NCI-H187 (cell line): ENCODE measurements at regions not wholly inside any gene's neighbourhood (a gene's known extent, or its start where the extent isn't known, plus 50 kb on each side); places are given as distances from the start of the nearest gene placed in this dataset.

ENCODE experiments used
- DNase-seq, 2 experiments: peaks; one replicate each; lab custom pipeline; 2025; lab: John Stamatoyannopoulos, UW

- DNase-seq: no peak
Observed at GRCh38 chr2:48107326-48107925, 201.1 kb upstream of the FBXO11 start.

DNA sequence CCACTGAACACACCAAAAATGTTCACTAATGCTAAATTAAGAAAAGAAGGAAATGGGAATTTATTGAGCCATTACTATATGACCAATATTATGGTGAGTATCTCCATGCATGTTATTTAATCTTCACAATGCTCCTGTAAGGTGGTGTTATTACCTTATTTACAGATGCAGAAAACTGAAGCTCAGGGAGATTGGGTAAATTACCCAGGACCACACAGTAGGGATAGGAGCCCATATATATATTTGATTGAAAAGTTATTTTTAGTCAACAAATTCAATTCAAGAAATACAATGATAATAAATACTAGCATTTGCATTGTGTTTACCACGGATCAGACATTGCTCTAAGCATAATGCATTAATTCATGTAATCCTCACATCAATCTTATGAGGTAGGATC, 202.2 kb upstream of the FBXO11 start:
- no peak for DNase-seq

DNA sequence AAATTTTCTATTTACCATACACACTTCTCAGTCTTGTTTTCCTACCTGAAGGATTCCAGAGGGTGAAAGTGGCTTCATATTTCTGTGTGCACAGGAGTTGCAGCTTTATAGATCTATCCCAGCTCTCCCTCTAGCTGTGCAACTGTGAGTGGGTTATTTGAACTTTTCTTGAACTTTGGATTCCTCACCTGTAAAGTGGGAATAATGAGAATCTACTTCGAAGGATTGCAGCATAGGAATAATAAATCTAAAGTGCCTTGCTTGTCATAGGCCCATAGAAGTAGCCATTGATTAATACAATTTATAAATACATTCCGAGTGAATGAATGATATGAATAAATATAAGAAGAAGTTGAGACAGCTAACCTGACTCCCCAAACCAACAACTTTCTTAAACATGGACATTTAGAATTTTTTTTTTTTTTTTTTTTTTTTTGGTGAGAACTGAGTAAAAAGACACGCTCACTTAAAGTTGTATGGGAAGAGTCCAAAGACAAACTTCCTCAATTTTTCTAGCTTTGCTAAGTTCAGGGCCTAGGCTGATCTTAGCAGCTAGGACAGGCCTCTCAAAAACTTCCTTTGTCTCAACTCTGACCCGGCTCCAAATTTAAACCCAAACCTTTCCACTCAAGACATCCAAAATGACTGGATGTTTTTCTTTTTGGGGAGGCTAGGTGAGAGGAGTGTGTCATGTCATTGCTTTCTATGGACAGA, 203.3 kb upstream of the FBXO11 start:
- no peak for DNase-seq

- DNase-seq: no peak
Observed at GRCh38 chr2:48110492-48110891, 204.0 kb upstream of the FOXN2 start.

- DNase-seq: no peak
Observed at GRCh38 chr2:48112911-48113680, 201.4 kb upstream of the FOXN2 start.

GRCh38 chr2:48113767-48114166, 200.7 kb upstream of the FOXN2 start:
- DNase-seq: no peak

GRCh38 chr2:48114256-48114655, 200.2 kb upstream of the FOXN2 start:
- DNase-seq: no peak

GRCh38 chr2:48116497-48116896, 198.0 kb upstream of the FOXN2 start:
- no peak for DNase-seq

DNA sequence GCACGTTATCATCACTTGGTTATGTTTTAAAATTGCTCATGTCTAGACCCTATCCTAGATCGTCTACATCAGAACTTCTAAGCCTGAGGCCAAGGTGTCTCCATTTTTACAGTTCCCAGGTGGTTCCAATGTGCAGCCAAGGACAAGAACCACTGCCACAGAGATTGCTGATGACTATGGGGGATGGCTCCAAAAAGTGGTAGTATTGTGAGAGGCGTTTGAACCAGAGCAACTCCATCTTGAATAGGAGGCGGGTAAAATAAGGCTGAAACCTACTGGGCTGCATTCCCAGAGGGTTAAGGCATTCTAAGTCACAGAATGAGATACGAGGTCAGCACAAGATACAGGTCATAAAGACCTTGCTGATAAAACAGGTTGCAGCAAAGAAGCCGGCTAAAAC, 195.6 kb upstream of the FOXN2 start:
- no peak for DNase-seq

GRCh38 chr2:48120112-48120511, 194.4 kb upstream of the FOXN2 start:
- DNase-seq: no peak

- no peak for DNase-seq
Observed at GRCh38 chr2:48120759-48121242, 193.7 kb upstream of the FOXN2 start.

GRCh38 chr2:48122166-48122565, 192.3 kb upstream of the FOXN2 start:
- no peak for DNase-seq

- DNase-seq: no peak
Observed at GRCh38 chr2:48124592-48124991, 189.9 kb upstream of the FOXN2 start.

DNA sequence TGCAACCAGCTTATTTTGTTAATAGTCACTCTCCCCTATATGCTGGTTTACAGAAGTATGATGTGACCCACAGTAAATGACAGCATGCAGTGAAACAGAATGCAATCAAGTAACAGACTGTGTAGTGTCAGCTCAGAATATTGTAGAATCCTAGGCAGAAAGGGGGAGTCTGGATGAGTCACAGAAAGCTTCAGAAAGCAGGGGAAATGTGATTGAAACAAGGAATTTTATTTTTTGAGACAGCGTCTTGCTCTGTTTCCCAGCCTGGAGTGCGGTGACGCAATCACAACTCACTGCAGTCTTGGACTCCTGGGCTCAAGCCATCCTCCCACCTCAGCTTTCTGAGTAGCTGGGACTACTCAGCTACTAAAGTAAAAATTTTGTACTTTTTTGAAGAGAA, 188.3 kb upstream of the FOXN2 start:
- DNase-seq: no peak

DNA sequence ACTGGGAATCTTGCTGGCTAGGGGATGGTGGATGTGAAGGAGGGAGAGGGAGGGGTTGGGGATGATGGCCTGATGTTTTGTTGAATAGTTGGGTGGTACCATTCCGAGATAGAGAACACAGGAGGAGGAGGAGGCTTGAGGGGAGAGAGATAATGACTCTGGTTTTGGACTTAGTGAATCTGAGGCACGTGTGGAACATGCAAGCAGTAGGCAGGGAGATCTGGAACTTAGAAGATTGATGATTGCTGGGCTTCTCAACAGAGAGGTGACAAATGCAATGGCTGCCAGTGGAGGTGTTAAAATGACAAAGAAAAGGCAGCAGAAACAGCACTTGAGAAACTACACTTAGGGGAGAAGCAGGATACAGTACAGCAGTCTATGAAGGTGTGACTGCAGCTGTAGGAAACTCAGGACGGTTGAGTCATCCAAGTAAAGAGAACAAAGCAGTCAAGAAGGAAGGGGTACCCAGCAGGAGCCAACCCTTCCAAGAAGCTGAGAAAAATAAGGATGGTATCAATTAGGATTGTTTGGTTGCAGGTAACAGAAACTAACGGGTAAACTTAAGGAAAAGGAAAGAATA, 186.8 kb upstream of the FOXN2 start:
- no peak for DNase-seq

GRCh38 chr2:48129293-48129950, 185.1 kb upstream of the FOXN2 start:
- DNase-seq: no peak

DNA sequence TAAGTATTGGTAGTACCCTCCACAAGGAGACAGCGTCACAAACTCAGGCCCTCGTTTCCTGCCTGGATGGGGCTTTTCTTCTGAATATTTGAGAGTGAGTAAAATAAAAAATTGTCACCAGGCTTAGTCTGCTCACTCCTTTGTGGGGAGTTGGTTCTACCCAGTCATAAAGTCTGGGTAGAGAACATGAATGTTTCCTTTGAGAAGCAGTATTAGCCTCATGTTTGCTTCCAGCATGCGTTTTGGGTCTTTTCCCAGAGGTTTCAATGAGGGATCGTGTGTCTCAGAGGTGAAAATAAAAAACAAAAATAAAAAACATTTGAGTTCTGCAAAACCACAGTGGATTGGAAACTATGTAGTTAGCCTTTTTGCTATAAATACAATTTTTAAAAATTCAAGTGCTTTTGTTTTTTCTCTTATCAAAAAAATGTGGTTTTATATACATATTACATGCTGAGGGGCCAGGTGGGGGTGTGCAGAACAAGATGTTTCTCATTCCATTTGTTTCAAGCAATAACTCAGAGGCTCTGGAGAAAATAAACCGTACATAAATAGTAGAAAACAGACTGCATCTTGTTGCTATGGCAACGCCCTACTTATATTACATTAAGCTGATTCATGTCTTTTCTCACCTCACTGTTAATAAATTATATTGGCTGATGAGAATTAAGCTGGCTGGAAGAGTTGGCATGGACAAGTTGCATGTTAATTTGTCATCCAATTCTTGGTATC, 182.8 kb upstream of the FOXN2 start:
- DNase-seq: no peak

GRCh38 chr2:48132271-48132625, 182.2 kb upstream of the FOXN2 start:
- no peak for DNase-seq

- no peak for DNase-seq
Observed at GRCh38 chr2:48134704-48135103, 179.8 kb upstream of the FOXN2 start.

GRCh38 chr2:48135797-48136196, 178.7 kb upstream of the FOXN2 start:
- no peak for DNase-seq

- no peak for DNase-seq
Observed at GRCh38 chr2:48137829-48138228, 176.7 kb upstream of the FOXN2 start.

- no peak for DNase-seq
Observed at GRCh38 chr2:48138898-48139297, 175.6 kb upstream of the FOXN2 start.
